CD4-positive, alpha-beta T cell (primary cell): ENCODE measurements at regions not wholly inside any gene's neighbourhood (a gene's known extent, or its start where the extent isn't known, plus 50 kb on each side); places are given as distances from the start of the nearest gene placed in this dataset.

Experiments used
- ATAC-seq: fragments of 200-7000 bp; cut with Tn5 transposase; one replicate; pipeline ENCODE4 v1.10.0; 2022; ENCODE audit warnings: mild to moderate bottlenecking; ENCODE audit not compliant: poor library complexity
- CTCF ChIA-PET: fragments of 350-600 bp; sonication (Branson Sonifier 250); formaldehyde crosslinking; loops from one replicate; lab custom pipeline; 2021; ENCODE audit warnings: antibody characterized with exemption, inconsistent platforms; lab: Charles Lee
- POLR2A ChIA-PET: fragments of 350-600 bp; sonication (Branson Sonifier 250); formaldehyde crosslinking; loops from one replicate; lab custom pipeline; 2021; ENCODE audit warnings: antibody characterized with exemption, inconsistent platforms; lab: Charles Lee
- DNase-seq, 14 experiments: peaks; one replicate each; pipeline ENCODE4 v3.0.0-alpha.2; 2013 to 2020; ENCODE audit warnings: mixed read lengths in 2 of 14
- H3K27ac ChIP-seq, 2 donors: one replicate each; pipeline versions ENCODE4 v1.5.1 to v1.7.0; 2013; ENCODE audit warnings: low read length in 2 of 2, low read depth in 1 of 2, mild to moderate bottlenecking in 1 of 2
- H3K27me3 ChIP-seq, 2 experiments: 1 replicate in 1 of 2; 2 replicates in 1 of 2; pipeline versions ENCODE4 v1.6.1 to v1.7.0; 2013; ENCODE audit warnings: low read length in 2 of 2, control low read depth in 1 of 2, mild to moderate bottlenecking in 1 of 2, moderate library complexity in 1 of 2; ENCODE audit not compliant: insufficient read depth in 2 of 2, control insufficient read depth in 1 of 2
- H3K36me3 ChIP-seq: one replicate; pipeline ENCODE4 v1.6.1; 2013; ENCODE audit warnings: low read length, control low read depth; ENCODE audit not compliant: insufficient read depth
- H3K4me1 ChIP-seq: one replicate; pipeline ENCODE4 v1.6.1; 2013; ENCODE audit warnings: low read length, control low read depth; ENCODE audit not compliant: insufficient read depth
- H3K4me3 ChIP-seq: one replicate; pipeline ENCODE4 v1.5.1; 2013; ENCODE audit warnings: mild to moderate bottlenecking, low read length, moderate library complexity
- H3K9me3 ChIP-seq, 2 experiments: 1 replicate in 1 of 2; 2 replicates in 1 of 2; pipeline versions ENCODE4 v1.6.1 to v1.7.0; 2013; ENCODE audit warnings: low read length in 2 of 2, mild to moderate bottlenecking in 2 of 2, control low read depth in 1 of 2, moderate library complexity in 1 of 2; ENCODE audit not compliant: control insufficient read depth in 1 of 2, insufficient read depth in 1 of 2
- H3K27ac Mint-ChIP-seq: one replicate; pipeline ENCODE4 v1.8.0; 2020; ENCODE audit warnings: mixed read lengths
- H3K27me3 Mint-ChIP-seq: one replicate; pipeline ENCODE4 v1.8.0; 2021; ENCODE audit warnings: mixed read lengths
- H3K36me3 Mint-ChIP-seq: one replicate; pipeline ENCODE4 v1.8.0; 2021; ENCODE audit warnings: low read depth, mixed read lengths
- H3K4me1 Mint-ChIP-seq: one replicate; pipeline ENCODE4 v1.8.0; 2021; ENCODE audit warnings: low read depth, mixed read lengths
- H3K4me3 Mint-ChIP-seq: one replicate; pipeline ENCODE4 v1.8.0; 2020; ENCODE audit warnings: mild to moderate bottlenecking, mixed read lengths
- H3K9me3 Mint-ChIP-seq: one replicate; pipeline ENCODE4 v1.8.0; 2020; ENCODE audit warnings: mixed read lengths
- intact Hi-C, 2 experiments: fragments of 100-400 bp; cut with DNase I in 1 of 2; cut with micrococcal nuclease in 1 of 2; formaldehyde crosslinking; loops; one replicate each; pipeline versions ENCODE4 v1.15.1 to v1.9.0; 2023 to 2025; cut with DNase I, micrococcal nuclease
- TF ChIP-seq, protein P1 (sequence below): fragments of 200-600 bp; IDR thresholded peaks from one replicate; pipeline ENCODE4 v1.8.0; 2022; ENCODE audit warnings: antibody characterized with exemption, mild to moderate bottlenecking

DNA sequence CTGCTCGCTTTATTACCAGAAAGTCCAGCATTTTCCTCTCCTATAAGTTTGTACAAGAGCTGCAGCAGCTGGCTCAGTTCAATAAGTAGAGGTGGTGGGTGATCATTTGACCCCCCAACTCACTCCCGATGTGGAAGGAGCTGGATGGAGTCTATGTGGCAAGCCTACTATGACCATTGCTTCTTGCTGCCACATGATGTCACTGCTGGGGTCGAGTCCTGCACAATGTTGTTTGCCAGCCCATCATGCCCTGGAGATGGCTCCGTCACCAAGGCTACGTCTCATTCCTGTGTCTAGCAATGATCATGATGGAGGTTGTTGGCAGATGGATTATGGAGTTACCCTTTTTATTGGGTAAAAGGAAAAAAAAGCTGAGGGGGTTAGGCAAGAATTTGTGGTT is 266.3 kb downstream of the PSAT1 start:
- Mint-ChIP-seq H3K4me3 (no peak overlapping the region), H3K9me3 (peaks cover 2% of the 10 kb centered on the region), H3K36me3 (no peaks in the 10 kb centered on the region), H3K27ac (no peak overlapping the region), H3K27me3 (no peaks in the 10 kb centered on the region), H3K4me1 (no peaks in the 10 kb centered on the region)
- DNase-seq (no peak), ATAC-seq (no peak)
- ChIA-PET CTCF (no interaction called here), POLR2A (no interaction called here)
- no peaks in the 10 kb centered on the region for H3K4me1 ChIP-seq
- H3K4me3 ChIP-seq = no peak overlapping the region
- TF ChIP-seq, protein P1, sequence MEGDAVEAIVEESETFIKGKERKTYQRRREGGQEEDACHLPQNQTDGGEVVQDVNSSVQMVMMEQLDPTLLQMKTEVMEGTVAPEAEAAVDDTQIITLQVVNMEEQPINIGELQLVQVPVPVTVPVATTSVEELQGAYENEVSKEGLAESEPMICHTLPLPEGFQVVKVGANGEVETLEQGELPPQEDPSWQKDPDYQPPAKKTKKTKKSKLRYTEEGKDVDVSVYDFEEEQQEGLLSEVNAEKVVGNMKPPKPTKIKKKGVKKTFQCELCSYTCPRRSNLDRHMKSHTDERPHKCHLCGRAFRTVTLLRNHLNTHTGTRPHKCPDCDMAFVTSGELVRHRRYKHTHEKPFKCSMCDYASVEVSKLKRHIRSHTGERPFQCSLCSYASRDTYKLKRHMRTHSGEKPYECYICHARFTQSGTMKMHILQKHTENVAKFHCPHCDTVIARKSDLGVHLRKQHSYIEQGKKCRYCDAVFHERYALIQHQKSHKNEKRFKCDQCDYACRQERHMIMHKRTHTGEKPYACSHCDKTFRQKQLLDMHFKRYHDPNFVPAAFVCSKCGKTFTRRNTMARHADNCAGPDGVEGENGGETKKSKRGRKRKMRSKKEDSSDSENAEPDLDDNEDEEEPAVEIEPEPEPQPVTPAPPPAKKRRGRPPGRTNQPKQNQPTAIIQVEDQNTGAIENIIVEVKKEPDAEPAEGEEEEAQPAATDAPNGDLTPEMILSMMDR = no peak
- no peaks in the 10 kb centered on the region for H3K36me3 ChIP-seq
- intact Hi-C loops = no loop called here
- H3K9me3 ChIP-seq = no peaks in the 10 kb centered on the region
- H3K27ac ChIP-seq = no peak overlapping the region
- H3K27me3 ChIP-seq = no peaks in the 10 kb centered on the region

DNA sequence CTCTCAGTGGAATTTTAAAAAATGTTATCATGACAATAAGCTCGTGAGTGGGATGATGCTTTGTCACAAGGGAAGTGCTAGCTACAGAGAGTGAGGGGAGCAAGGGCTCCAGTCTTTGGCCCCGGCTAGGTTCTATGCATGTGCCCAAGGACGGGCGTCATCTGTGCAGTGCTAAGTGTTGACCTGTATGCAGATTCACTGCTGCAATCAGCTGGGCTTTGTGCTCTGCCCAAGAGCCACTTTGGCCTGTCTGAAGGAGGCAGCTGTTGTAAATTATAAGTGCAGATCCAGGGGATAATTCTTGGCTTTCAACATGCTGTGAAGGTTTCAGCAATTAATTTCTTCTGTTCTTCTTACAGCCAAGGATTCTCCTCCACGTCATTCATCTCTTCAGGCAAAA is 268.6 kb downstream of the PSAT1 start:
- no peak overlapping the region for H3K27ac Mint-ChIP-seq
- H3K9me3 Mint-ChIP-seq = peaks cover 2% of the 10 kb centered on the region
- H3K36me3 Mint-ChIP-seq = no peaks in the 10 kb centered on the region
- ATAC-seq (no peak), DNase-seq (no peak)
- no peak overlapping the region for H3K27ac ChIP-seq
- no peak overlapping the region for H3K4me3 ChIP-seq
- H3K27me3 Mint-ChIP-seq = no peaks in the 10 kb centered on the region
- CTCF ChIA-PET = no interaction called here
- no peaks in the 10 kb centered on the region for H3K27me3 ChIP-seq
- no peaks in the 10 kb centered on the region for H3K9me3 ChIP-seq
- intact Hi-C loops = no loop called here
- H3K4me3 Mint-ChIP-seq = no peak overlapping the region
- H3K4me1 ChIP-seq = no peaks in the 10 kb centered on the region
- TF ChIP-seq, protein P1 = no peak
- H3K36me3 ChIP-seq = no peaks in the 10 kb centered on the region
- POLR2A ChIA-PET = no interaction called here
- H3K4me1 Mint-ChIP-seq = no peaks in the 10 kb centered on the region

DNA sequence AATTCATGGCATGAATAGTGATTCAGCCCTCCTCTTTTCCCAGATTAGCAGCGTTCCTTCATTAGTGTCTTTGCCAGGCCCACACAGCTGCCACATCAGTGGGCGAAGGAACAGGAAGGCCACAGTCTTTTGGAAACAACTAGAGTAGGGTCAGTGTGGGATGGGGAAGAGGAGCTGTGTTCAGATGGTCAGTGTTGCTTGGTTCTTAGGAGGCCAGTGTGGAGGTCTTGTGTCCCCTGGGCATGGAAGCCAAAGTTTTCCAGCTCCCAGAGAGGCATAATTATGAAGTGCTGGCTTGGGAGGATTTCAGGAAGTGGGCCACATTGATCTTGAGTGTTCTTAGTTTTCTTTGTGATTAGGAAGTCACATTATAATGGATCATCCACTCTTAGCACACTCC is 269.6 kb downstream of the PSAT1 start:
- Mint-ChIP-seq H3K36me3 (no peaks in the 10 kb centered on the region), H3K4me3 (no peak overlapping the region), H3K27me3 (no peaks in the 10 kb centered on the region), H3K9me3 (peaks cover 2% of the 10 kb centered on the region), H3K27ac (no peak overlapping the region), H3K4me1 (no peaks in the 10 kb centered on the region)
- ChIA-PET CTCF (no interaction called here), POLR2A (no interaction called here)
- H3K27ac ChIP-seq = no peak overlapping the region
- DNase-seq (no peak), ATAC-seq (no peak)
- H3K4me3 ChIP-seq = no peak overlapping the region
- no peaks in the 10 kb centered on the region for H3K27me3 ChIP-seq
- TF ChIP-seq, protein P1 = no peak
- intact Hi-C loops = no loop called here
- H3K4me1 ChIP-seq = no peaks in the 10 kb centered on the region
- H3K9me3 ChIP-seq = no peaks in the 10 kb centered on the region
- no peaks in the 10 kb centered on the region for H3K36me3 ChIP-seq
